SKM-1 treated with dmso at 0.1 percent for 144 hours (cell line): ENCODE measurements at regions not wholly inside any gene's neighbourhood (a gene's known extent, or its start where the extent isn't known, plus 50 kb on each side); places are given as distances from the start of the nearest gene placed in this dataset.

Source experiments
- DNase-seq: peaks from one replicate; lab custom pipeline; 2025; ENCODE audit not compliant: unreplicated experiment; lab: John Stamatoyannopoulos, UW

DNA sequence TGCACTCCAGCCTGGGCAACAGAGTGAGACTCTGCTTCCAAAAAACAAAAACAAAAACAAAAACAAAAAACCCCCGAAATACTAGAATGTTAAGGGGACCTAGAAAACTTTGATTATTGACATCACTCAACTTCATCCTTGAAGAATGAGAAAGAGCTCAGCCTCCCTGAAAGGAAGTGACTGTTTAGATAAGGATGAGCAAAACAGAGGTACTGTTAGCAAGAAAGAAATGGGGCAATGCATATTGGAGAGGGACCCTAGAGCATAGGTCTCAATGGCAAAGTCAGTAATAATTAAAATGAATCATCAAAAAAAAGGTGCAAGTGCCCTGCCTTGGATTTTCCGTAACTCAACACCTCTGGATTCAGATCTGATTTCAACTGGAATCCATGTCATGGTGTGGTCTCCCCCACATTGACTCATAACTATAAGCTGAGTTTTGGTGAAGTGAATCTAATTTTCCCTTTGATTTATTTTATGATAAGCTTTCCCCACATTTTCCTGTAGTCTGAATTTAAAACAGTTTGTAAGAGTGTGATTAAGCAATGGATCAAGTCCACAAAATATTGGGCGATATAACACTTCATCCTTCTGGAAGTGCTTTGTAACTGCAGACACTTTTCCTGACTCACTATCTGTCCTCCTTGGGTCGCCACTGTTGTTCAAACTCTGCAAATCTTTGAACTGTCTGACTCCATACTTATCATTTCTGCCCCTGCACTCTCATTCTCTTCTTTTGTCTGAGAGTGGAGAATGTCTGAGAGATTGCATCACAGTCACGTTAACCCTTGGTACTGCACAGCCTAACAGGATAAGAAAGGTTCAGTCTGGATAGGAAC is 224.8 kb upstream of the LYZL1 start:
- no peak for DNase-seq

DNA sequence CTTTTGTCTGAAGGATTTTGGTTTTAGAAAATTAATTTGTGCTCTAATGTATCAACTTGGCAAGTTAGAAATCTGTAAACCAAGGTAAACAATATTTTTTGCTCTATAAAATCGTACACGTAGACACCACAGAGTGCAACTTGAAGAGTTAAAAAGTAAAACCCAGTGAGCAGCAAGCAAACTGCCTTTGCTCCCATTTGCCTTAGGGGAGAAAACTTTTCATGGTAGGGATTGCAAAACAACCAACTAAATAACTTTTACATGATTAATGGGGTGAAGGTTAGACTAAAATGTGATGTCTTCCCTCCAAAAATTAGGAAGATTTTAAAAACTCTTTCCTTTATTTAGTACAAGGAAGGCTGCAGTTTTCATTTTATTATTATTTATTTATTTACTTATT is 224.2 kb upstream of the LYZL1 start:
- no peak for DNase-seq

DNA sequence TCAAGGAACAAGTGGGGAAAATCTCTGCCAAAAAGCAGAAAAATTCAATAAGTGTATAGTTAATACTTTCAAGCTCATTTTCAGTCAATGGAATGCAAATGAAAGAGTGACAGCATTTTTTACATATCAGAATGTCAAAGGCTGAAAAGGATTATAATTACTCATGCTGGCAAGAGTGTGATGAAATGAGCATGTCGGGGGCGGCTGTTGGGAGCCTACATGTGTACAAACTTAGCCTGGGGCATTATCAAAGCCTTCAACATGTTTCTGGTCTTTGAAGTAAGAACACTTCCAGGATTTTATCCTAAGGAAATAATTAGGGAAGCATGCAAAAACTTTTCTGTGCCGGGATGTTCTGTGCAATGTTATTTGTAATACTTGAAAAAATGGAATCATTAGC is 221.7 kb upstream of the LYZL1 start:
- DNase-seq = no peak

DNA sequence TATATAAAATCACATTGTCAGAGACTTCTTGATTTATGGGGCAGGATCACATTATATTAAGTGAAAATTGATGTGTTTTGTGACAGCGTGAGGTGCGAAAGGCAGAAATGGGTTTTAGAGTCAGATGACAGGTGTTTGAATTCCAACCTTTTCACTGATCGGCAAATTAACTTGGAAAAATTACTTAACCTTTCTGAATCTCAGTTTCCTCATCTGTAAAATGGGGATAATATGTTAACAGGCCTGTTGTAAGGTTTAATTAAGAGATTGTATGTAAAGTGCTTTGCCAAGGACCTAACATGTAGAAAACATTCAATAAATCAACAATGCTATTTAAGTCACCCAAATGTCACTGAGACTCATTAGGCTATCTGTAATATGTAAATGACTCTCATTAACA is 221.2 kb upstream of the LYZL1 start:
- no peak for DNase-seq

GRCh38 chr10:29068302-29068701 is 220.6 kb upstream of the LYZL1 start:
- no peak for DNase-seq

- DNase-seq = no peak
Measured at GRCh38 chr10:29068966-29069365, 219.9 kb upstream of the LYZL1 start.

DNA sequence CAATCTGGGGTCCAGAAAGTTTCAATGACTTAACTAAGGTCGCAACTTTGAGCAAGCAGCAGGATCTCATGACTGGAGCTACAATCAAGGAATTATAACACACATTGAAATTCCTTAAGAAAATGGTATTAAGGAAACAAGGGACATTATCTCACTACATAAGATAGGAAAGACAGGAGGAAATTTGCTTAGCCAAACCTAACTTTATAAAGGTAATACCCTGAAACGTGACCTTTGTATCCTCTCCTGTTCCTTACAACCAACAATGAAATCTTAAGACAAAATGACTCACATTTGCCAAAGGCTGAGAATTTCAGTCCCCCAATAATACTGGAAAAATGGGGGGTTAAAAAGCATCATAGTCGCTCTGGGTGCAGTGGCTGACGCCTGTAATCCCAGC is 218.9 kb upstream of the LYZL1 start:
- no peak for DNase-seq

DNA sequence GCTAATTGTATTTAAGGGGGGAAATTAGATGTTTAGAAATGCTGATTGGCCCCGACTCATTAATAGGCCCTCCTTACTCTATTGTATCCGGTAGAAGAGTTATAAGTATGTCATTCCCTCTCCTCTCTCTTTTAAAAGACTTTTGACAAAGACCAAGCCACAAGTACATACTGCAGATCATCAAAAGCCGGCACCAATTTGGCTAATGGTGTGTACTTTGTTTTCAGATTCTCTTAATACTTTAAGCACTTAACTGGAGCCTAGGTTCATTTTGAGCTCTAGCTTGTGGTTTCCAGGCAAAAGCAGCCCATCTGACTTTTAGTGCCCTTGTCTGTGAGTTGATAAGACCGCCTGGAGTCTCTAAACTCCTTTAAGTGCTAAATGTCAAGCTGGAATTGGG is 210.0 kb upstream of the LYZL1 start:
- no peak for DNase-seq

DNA sequence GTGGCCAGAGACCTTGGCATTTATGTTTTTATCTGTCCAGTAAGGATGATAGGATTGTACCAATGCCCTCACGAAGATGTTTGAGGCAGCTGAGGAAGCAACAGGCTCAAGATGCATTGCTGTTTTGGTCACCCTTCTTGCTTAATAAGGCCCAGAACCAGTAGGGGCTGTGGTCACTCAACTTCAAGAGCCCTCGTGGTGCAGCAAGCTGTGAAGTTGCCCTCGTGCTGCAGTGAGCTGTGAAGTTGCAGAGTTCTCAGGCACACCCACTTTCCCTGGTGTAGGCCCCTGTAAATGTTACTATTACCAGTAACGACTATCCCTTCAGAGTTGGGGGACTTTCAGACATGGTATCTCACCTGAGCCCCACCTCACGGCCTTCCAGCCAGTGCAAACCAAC is 207.6 kb upstream of the LYZL1 start:
- no peak for DNase-seq

DNA sequence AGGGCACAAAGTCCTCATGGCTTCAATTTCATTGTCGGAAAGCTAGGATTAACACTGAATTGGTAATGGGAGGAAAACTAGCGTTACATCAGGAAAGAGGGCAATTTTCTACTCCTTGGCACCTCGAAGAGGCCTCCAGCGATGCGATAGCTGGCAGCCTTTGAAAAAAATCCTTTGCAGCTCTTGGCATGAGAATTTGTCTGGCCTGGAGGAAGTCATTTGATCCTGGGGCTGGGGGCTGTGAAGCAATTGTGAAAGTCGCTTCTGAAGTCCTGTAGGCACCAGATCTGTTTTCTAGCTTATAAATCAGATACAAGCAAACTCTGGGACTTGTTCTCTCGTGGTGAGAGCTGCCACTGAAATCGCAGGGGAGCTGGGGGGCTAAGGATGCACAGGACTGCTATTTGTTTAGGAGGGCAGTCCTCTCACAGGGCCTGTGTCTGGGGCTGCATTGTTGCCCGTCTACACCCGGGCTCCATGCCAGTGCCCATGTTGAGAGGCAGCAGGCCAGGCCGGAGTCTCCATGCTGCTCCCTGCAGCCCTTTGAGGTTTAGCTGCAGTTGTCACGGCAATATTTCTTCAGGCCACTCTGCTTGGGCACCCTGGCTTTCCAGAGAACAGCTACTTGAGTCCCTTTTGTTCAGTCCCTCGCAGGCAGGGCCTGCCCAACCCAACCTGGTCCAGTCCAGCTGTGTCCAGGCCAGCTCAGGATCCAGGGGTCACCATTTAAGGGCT is 206.8 kb upstream of the LYZL1 start:
- no peak for DNase-seq

DNA sequence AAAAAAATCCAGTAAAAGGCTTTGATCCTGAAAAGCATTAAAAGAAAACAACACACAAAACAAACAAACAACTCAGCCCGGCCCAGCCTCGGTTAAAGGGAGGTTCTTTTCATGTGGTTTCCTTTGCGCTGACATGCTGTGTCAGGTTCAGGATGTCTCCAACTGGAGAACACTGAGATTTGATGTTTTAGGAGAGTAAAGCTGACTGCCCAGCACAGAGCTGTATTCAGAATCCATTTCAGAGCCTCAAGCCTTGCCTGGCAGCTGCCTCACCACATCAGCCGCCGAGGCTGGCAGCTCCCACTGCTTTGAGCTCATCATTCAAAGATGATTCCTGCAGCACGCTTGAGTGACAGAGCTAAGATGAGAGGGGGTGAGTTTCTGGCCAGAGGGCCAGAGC is 205.8 kb upstream of the LYZL1 start:
- no peak for DNase-seq

GRCh38 chr10:29084681-29085307 is 204.1 kb upstream of the LYZL1 start:
- DNase-seq = no peak

GRCh38 chr10:29089091-29089490 is 199.8 kb upstream of the LYZL1 start:
- DNase-seq = no peak

DNA sequence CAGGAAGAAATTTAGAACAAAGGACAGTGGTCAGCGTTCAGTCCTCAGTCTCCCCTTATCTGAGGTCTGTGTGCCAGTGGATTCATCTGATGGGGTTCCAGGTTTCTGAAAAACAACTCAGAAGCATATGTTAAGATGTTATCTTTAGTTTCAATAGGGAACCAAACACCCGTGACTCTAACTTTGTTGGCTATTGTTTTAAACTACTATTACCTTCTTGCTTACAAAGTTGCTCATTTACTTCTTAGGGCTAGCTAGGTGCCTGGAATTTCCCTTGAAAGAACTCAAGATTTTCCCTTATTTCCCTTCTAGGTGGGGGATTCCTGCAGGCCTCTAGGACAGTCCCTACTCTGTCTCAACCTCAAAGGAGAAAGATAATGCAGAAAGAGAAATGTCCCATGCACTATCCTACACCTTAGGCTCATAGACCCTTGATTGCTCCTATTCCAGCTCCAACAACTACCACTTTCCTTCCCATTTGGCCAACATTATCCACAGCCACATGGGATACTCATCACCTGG is 192.5 kb upstream of the LYZL1 start:
- DNase-seq = no peak

- no peak for DNase-seq
Measured at GRCh38 chr10:29098423-29098822, 190.4 kb upstream of the LYZL1 start.

DNA sequence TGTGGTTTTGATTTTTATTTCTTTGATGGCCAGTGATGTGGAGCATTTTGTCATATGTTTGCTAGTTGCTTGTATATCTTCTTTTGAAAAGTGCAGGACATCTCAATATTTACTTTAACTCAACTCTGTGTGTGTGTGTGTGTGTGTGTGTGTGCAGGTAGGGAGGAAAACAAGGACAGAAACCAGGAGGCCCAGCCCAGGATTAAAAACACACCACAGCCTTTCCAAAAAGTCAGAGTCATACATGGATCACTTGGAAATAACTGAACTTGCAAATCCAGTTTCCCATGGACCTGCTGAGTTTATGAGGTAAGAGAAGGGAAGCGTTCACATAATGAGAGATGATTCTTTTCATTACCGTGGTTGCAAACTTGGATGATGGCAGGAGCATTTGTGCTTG is 189.9 kb upstream of the LYZL1 start:
- no peak for DNase-seq

- no peak for DNase-seq
Measured at GRCh38 chr10:29099415-29099814, 189.5 kb upstream of the LYZL1 start.

- no peak for DNase-seq
Measured at GRCh38 chr10:29100505-29100904, 188.4 kb upstream of the LYZL1 start.

DNA sequence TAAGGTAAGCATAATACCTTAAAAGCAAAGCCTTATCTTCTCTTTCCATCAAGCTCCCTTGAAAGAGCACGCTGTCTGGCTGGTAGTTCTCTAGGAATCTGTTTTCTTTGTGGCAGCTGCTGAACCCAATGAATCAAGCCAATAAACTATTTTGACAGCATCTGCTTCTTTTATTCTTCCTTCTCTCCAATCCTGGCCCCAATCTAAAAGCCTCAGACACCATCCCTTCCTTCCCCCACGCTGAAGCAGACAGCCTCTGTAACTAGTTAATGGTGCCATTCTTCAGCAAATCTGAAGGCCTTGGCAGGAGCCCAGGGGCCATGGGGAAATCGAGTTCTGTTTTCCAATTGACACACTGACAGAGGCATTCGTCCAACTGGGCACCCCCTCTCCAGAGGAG is 186.6 kb upstream of the LYZL1 start:
- DNase-seq = no peak

GRCh38 chr10:29102636-29103035 is 186.2 kb upstream of the LYZL1 start:
- DNase-seq = no peak

- no peak for DNase-seq
Measured at GRCh38 chr10:29104661-29105399, 184.0 kb upstream of the LYZL1 start.
